Body of pancreas (tissue), 4 donors: ENCODE measurements at regions not wholly inside any gene's neighbourhood (a gene's known extent, or its start where the extent isn't known, plus 50 kb on each side); places are given as distances from the start of the nearest gene placed in this dataset.

ENCODE experiments used
- POLR2A ChIP-seq, 3 donors: fragments of 450-650 bp; IDR thresholded peaks; one replicate each; pipeline ENCODE4 v1.6.1; 2016; ENCODE audit warnings: antibody characterized with exemption in 3 of 3, mild to moderate bottlenecking in 2 of 3
- TF ChIP-seq, protein P1 (sequence below), 7 experiments: fragments of 450-650 bp in 4 of 7; fragments of 200-600 bp in 3 of 7; sonication (generic) in 3 of 7; IDR thresholded peaks; one replicate each; pipeline ENCODE4 v1.5.1; 2016 to 2019; ENCODE audit warnings: antibody characterized with exemption in 7 of 7

DNA sequence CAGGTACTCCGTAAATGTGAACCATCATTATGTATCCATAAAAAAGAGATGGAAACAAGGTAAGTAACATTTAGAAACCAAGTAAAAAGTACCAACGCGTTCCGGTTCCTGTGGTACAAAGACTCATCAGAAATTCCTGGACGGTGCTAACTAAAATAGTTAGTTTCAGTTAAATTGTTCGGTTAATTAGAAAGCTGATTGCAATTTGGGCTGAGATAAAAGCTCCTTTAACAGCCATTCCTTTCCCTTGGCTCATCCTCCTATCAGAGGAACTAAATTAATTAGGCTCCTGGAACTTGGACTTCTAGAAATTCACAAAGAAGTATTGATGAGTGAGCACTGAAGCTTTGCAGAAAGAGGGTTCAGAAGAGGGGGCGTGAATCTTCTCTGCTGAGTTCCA lies 63.5 kb downstream of the SOX1 start:
- TF ChIP-seq, protein P1, sequence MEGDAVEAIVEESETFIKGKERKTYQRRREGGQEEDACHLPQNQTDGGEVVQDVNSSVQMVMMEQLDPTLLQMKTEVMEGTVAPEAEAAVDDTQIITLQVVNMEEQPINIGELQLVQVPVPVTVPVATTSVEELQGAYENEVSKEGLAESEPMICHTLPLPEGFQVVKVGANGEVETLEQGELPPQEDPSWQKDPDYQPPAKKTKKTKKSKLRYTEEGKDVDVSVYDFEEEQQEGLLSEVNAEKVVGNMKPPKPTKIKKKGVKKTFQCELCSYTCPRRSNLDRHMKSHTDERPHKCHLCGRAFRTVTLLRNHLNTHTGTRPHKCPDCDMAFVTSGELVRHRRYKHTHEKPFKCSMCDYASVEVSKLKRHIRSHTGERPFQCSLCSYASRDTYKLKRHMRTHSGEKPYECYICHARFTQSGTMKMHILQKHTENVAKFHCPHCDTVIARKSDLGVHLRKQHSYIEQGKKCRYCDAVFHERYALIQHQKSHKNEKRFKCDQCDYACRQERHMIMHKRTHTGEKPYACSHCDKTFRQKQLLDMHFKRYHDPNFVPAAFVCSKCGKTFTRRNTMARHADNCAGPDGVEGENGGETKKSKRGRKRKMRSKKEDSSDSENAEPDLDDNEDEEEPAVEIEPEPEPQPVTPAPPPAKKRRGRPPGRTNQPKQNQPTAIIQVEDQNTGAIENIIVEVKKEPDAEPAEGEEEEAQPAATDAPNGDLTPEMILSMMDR (IDR thresholded peaks at IDR 0.05): no peak
- no peak for TF ChIP-seq POLR2A (IDR thresholded peaks at IDR 0.05)
